Uterus (tissue), 3 donors: ENCODE measurements at regions not wholly inside any gene's neighbourhood (a gene's known extent, or its start where the extent isn't known, plus 50 kb on each side); places are given as distances from the start of the nearest gene placed in this dataset.
"Not testable (repeated sequence)": the region's sequence is repeated elsewhere in the genome, so short reads cannot be mapped to it uniquely, and the experiment has no call there.

Experiments used
- DNase-seq, 2 donors: peaks; one replicate each; pipeline ENCODE4 v3.0.0-alpha.2; 2019 to 2020
- H3K27ac ChIP-seq, 2 donors: fragments of 200-600 bp; sonication (generic); 1 replicate in 1 of 2; 2 replicates in 1 of 2; pipeline ENCODE4 v1.5.1; 2016 to 2018
- H3K27me3 ChIP-seq, 2 donors: fragments of 200-600 bp; sonication (generic); one replicate each; pipeline ENCODE4 v1.5.1; 2018 to 2019; ENCODE audit warnings: control low read depth in 1 of 2
- H3K36me3 ChIP-seq, 2 donors: fragments of 200-600 bp; sonication (generic); one replicate each; pipeline ENCODE4 v1.5.1; 2019; ENCODE audit warnings: control low read depth in 1 of 2
- H3K4me1 ChIP-seq, 2 donors: fragments of 200-600 bp; sonication (generic); one replicate each; pipeline ENCODE4 v1.5.1; 2018 to 2019; ENCODE audit warnings: control low read depth in 1 of 2
- H3K4me3 ChIP-seq, 2 donors: fragments of 200-600 bp; sonication (generic); 1 replicate in 1 of 2; 2 replicates in 1 of 2; pipeline ENCODE4 v1.5.1; 2018 to 2019; ENCODE audit warnings: mild to moderate bottlenecking in 1 of 2
- H3K9me3 ChIP-seq, 2 donors: fragments of 200-600 bp; sonication (generic); one replicate each; pipeline ENCODE4 v1.5.1; 2019; ENCODE audit warnings: control low read depth in 1 of 2
- POLR2A ChIP-seq, 2 donors: fragments of 450-650 bp; IDR thresholded peaks; one replicate each; pipeline ENCODE4 v1.6.1; 2016; ENCODE audit warnings: antibody characterized with exemption in 2 of 2, mild to moderate bottlenecking in 1 of 2, moderate library complexity in 1 of 2
- intact Hi-C: fragments of 100-400 bp; cut with DNase I; formaldehyde crosslinking; loops from one replicate; pipeline ENCODE4 v1.15.1; 2023; ENCODE audit warnings: low total_unique reads
- TF ChIP-seq, protein P1 (sequence below), 4 experiments: fragments of 200-600 bp in 2 of 4; fragments of 450-650 bp in 2 of 4; sonication (generic) in 2 of 4; IDR thresholded peaks; one replicate each; pipeline ENCODE4 v1.5.1; 2016 to 2019; ENCODE audit warnings: antibody characterized with exemption in 4 of 4, mild to moderate bottlenecking in 2 of 4, moderate library complexity in 1 of 4
- donor health status: DM: yes; HTN: yes; CAD: no.

DNA sequence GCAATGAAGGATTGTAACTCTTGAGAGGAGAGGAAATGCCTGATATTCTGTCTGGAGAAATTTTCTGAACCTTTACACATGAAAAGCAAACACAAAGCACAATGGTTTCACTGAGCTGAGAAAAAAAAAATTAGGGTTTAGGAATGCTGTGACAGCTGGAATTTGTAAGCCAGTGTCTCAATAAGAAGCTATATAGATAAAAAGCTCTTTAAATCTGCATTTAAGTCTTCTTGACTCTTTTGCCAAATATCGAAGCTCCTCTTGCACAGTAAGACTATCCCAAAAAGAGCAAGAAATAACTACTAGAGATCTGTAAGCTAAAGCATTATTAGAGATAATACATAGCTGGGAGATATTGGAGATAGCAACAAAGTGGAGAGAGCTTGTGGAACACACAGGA, 1334.0 kb upstream of the CITED2 start:
- TF ChIP-seq, protein P1, sequence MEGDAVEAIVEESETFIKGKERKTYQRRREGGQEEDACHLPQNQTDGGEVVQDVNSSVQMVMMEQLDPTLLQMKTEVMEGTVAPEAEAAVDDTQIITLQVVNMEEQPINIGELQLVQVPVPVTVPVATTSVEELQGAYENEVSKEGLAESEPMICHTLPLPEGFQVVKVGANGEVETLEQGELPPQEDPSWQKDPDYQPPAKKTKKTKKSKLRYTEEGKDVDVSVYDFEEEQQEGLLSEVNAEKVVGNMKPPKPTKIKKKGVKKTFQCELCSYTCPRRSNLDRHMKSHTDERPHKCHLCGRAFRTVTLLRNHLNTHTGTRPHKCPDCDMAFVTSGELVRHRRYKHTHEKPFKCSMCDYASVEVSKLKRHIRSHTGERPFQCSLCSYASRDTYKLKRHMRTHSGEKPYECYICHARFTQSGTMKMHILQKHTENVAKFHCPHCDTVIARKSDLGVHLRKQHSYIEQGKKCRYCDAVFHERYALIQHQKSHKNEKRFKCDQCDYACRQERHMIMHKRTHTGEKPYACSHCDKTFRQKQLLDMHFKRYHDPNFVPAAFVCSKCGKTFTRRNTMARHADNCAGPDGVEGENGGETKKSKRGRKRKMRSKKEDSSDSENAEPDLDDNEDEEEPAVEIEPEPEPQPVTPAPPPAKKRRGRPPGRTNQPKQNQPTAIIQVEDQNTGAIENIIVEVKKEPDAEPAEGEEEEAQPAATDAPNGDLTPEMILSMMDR (IDR thresholded peaks at IDR 0.05) = no peak
- TF ChIP-seq POLR2A (IDR thresholded peaks at IDR 0.05) = no peak
- no peaks in the 10 kb centered on the region for H3K27me3 ChIP-seq
- DNase-seq = no peak
- intact Hi-C loops = no loop called here
- H3K4me1 ChIP-seq = no peaks in the 10 kb centered on the region
- no peak overlapping the region for H3K27ac ChIP-seq
- no peak overlapping the region for H3K4me3 ChIP-seq
- no peaks in the 10 kb centered on the region for H3K36me3 ChIP-seq
- no peaks in the 10 kb centered on the region for H3K9me3 ChIP-seq

DNA sequence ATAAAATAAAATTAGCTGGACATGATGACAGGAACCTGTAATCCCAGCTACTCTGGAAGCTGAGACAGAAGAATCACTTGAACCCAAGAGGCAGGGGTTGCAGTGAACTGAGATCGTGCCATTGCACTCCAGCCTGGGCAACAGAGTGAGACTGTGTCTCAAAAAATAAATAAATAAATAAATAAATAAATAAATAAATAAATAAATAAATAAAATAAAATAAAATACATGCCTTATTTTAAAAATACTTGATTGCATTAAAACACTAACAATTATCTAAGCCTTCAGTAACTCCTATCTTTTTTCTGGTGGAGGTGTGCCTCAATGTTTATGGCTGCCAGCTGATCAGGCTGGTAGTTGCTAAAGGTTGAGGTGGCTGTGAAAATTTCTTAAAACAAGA, 1329.6 kb upstream of the CITED2 start:
- intact Hi-C loops = not testable (repeated sequence)

DNA sequence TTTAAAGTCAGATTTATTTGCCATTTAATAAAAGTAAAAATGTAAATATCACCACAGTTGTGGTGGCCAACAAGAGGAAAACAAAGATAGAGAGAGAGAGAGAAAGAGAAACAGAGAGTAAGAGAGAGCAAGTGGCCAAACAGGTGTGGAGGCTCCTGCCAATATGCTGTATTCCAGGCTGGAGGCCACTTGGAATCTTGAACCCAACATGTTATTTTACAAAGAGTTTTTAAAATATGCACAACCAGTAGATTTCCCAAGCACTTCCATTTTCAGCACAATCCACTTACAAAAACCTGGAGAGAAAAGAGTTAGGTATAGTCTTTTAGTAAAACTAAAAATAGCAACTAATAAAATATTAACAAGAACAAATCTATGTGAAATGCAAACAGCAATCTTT, 1323.1 kb upstream of the CITED2 start:
- TF ChIP-seq, protein P1 (IDR thresholded peaks at IDR 0.05) = no peak
- no peak for TF ChIP-seq POLR2A (IDR thresholded peaks at IDR 0.05)
- DNase-seq = no peak
- Histone ChIP-seq H3K4me1 (no peaks in the 10 kb centered on the region), H3K4me3 (no peak overlapping the region), H3K9me3 (no peaks in the 10 kb centered on the region), H3K27me3 (no peaks in the 10 kb centered on the region), H3K27ac (no peak overlapping the region), H3K36me3 (no peaks in the 10 kb centered on the region)
- intact Hi-C loops = no loop called here

More for the DNA sequence above, 1329.6 kb upstream of the CITED2 start:
- not testable (repeated sequence) for DNase-seq, H3K4me1 ChIP-seq, H3K9me3 ChIP-seq, H3K27me3 ChIP-seq, H3K4me3 ChIP-seq, H3K27ac ChIP-seq, H3K36me3 ChIP-seq

DNA sequence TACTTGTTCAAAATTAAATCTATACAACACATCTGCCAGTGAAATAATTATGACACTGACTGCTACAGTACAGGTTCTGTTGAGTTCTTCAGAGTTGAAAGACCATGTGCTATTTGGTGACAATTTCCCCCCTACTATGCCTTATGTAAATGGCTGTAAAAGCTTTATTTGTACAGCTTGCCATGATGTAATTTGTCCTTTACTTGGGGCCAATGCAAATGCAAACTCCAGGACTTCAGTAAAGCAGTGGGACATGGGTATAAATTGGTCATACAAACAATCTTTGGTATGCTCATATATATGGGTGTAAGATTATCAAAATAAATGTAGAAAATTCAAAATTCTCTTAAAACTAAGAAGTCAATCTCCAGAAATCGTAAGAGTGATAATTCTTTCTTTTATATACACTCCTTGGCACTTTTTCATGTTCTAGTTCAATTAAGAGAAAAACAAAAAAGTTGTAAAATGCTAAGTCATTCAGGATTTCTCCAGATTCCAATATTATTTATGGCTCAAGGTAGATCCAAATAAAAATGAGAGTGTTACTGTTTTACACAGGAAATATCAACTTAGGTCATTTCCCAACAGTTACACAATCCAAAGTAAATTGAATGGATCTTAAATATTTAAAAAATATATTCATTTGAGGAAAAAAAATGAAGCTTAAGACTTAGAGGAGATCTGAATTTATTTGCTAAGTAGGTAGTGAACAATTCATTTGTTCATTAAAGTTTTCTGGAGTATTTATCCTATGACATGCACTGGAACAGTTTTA, 1310.5 kb upstream of the CITED2 start:
- Histone ChIP-seq H3K9me3 (no peaks in the 10 kb centered on the region), H3K4me1 (no peaks in the 10 kb centered on the region), H3K36me3 (no peaks in the 10 kb centered on the region), H3K27me3 (no peaks in the 10 kb centered on the region), H3K27ac (no peak overlapping the region), H3K4me3 (no peak overlapping the region)
- intact Hi-C loops = no loop called here
- DNase-seq = no peak
- no peak for TF ChIP-seq POLR2A (IDR thresholded peaks at IDR 0.05)
- TF ChIP-seq, protein P1 (IDR thresholded peaks at IDR 0.05) = no peak

DNA sequence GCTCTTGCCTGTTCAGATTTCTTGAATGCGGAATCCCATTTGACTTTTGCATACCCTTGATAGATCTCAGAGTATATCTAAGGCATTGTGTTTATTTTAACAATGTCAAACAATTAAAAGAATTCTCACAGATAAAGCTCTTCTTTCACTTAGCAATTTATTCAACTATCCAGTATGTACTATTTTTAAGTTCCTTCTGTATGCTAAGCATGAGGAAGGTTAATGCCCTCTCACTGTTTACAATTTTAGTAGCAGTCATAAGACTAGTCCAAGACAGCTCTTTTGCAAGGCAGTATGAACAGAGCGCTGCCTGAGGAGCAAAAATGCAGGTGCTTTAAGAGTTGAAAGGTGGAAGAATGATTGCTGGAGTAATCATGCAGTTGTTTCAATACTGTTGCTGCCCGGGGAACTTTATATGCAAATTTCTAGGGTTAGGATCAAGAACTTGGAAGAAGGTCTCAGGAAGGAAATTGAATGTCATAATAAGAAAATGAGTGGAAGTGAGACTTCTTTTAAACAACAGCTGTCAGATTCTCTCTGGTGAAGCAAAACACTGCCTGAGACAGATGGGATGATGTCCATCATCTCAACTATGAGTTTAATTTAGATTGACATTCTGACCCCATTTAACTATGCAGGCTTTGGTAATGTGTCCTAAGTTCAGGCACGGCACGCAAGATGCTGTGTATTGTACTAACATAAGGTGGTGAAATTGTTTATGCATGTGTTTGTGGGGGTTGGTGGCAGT, 1303.5 kb upstream of the CITED2 start:
- H3K36me3 ChIP-seq = no peaks in the 10 kb centered on the region
- no peaks in the 10 kb centered on the region for H3K27me3 ChIP-seq
- no peak overlapping the region for H3K4me3 ChIP-seq
- H3K9me3 ChIP-seq = peaks cover 0 to under 1% of the 10 kb centered on the region in 2 donors
- TF ChIP-seq, protein P1 (IDR thresholded peaks at IDR 0.05) = no peak
- no peak for TF ChIP-seq POLR2A (IDR thresholded peaks at IDR 0.05)
- intact Hi-C loops = no loop called here
- DNase-seq = no peak
- H3K4me1 ChIP-seq = no peaks in the 10 kb centered on the region
- no peak overlapping the region for H3K27ac ChIP-seq
